ENCODE measurements at regions not wholly inside any gene's neighbourhood (a gene's known extent, or its start where the extent isn't known, plus 50 kb on each side); places are given as distances from the start of the nearest gene placed in this dataset.
"Not testable (repeated sequence)": the region's sequence is repeated elsewhere in the genome, so short reads cannot be mapped to it uniquely, and the experiment has no call there.

- Histone ChIP-seq H3K4me3 (ENCODE audit: low read depth in 1 of 2, low read length in 2 of 2) (no peak overlapping the region), H3K27ac (ENCODE audit: low read length) (no peak overlapping the region), H3K27me3 (ENCODE audit: low read depth, low read length) (no peaks in the 10 kb centered on the region), H3K9me3 (ENCODE audit: control insufficient read depth in 1 of 2, low read length in 2 of 2) (no peaks in the 10 kb centered on the region), H3K36me3 (ENCODE audit: control insufficient read depth in 1 of 2, insufficient read depth in 2 of 2, low read length in 2 of 2) (no peaks in the 10 kb centered on the region), H3K4me1 (ENCODE audit: control insufficient read depth in 1 of 2, insufficient read depth in 2 of 2, low read length in 2 of 2) (no peaks in the 10 kb centered on the region)
These were observed 112.0 kb upstream of the SLC7A14 start for GRCh38 chr3:170697908-170698307.

- Histone ChIP-seq H3K9me3 (ENCODE audit: control insufficient read depth in 1 of 2, low read length in 2 of 2) (no peaks in the 10 kb centered on the region), H3K36me3 (ENCODE audit: control insufficient read depth in 1 of 2, insufficient read depth in 2 of 2, low read length in 2 of 2) (no peaks in the 10 kb centered on the region), H3K4me3 (ENCODE audit: low read depth in 1 of 2, low read length in 2 of 2) (no peak overlapping the region), H3K27me3 (ENCODE audit: low read depth, low read length) (no peaks in the 10 kb centered on the region), H3K4me1 (ENCODE audit: control insufficient read depth in 1 of 2, insufficient read depth in 2 of 2, low read length in 2 of 2) (no peaks in the 10 kb centered on the region), H3K27ac (ENCODE audit: low read length) (no peak overlapping the region)
These were observed 111.3 kb upstream of the SLC7A14 start for GRCh38 chr3:170697131-170697530.

DNA sequence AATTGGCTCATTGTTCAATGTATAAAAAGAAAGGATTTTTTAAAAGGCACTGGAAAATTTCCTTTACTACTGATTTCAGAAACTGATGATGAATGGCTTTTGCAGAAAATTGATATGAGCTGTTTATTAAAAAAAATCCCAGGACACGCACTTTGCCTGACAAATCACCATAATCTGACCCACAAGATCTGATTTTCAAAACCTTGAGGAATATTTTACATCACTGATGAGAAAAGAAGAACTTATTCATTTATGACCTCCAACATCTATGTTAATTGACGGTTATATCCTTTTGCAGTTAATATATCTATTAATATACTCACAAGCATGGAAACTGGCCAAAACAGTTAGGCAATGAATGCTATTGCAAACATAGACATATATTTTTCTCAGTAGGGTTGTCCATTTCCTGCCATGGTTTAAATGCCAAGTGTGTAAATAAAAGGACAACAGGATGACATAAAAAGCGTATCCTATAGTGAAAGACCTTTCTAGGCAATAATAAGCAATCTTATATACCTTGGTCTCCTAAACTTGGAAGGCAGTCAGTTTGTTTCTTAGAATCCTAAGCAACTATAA is 109.7 kb upstream of the SLC7A14 start:
- no peaks in the 10 kb centered on the region for H3K36me3 ChIP-seq (ENCODE audit: control insufficient read depth in 1 of 2, insufficient read depth in 2 of 2, low read length in 2 of 2)
- no peak overlapping the region for H3K4me3 ChIP-seq (ENCODE audit: low read depth in 1 of 2, low read length in 2 of 2)
- H3K9me3 ChIP-seq (ENCODE audit: control insufficient read depth in 1 of 2, low read length in 2 of 2): no peaks in the 10 kb centered on the region
- no peaks in the 10 kb centered on the region for H3K27me3 ChIP-seq (ENCODE audit: low read depth, low read length)
- H3K4me1 ChIP-seq (ENCODE audit: control insufficient read depth in 1 of 2, insufficient read depth in 2 of 2, low read length in 2 of 2): no peaks in the 10 kb centered on the region
- no peak overlapping the region for H3K27ac ChIP-seq (ENCODE audit: low read length)

GRCh38 chr3:170692720-170693119 is 106.8 kb upstream of the SLC7A14 start:
- no peaks in the 10 kb centered on the region for H3K27me3 ChIP-seq (ENCODE audit: low read depth, low read length)
- no peak overlapping the region for H3K27ac ChIP-seq (ENCODE audit: low read length)
- H3K36me3 ChIP-seq (ENCODE audit: control insufficient read depth in 1 of 2, insufficient read depth in 2 of 2, low read length in 2 of 2): no peaks in the 10 kb centered on the region
- H3K9me3 ChIP-seq (ENCODE audit: control insufficient read depth in 1 of 2, low read length in 2 of 2): no peaks in the 10 kb centered on the region
- H3K4me1 ChIP-seq (ENCODE audit: control insufficient read depth in 1 of 2, insufficient read depth in 2 of 2, low read length in 2 of 2): no peaks in the 10 kb centered on the region
- H3K4me3 ChIP-seq (ENCODE audit: low read depth in 1 of 2, low read length in 2 of 2): no peak overlapping the region

- H3K36me3 ChIP-seq (ENCODE audit: control insufficient read depth in 1 of 2, insufficient read depth in 2 of 2, low read length in 2 of 2): no peaks in the 10 kb centered on the region
- no peaks in the 10 kb centered on the region for H3K9me3 ChIP-seq (ENCODE audit: control insufficient read depth in 1 of 2, low read length in 2 of 2)
- H3K4me3 ChIP-seq (ENCODE audit: low read depth in 1 of 2, low read length in 2 of 2): no peak overlapping the region
- no peaks in the 10 kb centered on the region for H3K4me1 ChIP-seq (ENCODE audit: control insufficient read depth in 1 of 2, insufficient read depth in 2 of 2, low read length in 2 of 2)
- H3K27me3 ChIP-seq (ENCODE audit: low read depth, low read length): no peaks in the 10 kb centered on the region
- no peak overlapping the region for H3K27ac ChIP-seq (ENCODE audit: low read length)
These were observed 104.7 kb upstream of the SLC7A14 start for GRCh38 chr3:170690661-170690981.

- no peaks in the 10 kb centered on the region for H3K36me3 ChIP-seq (ENCODE audit: control insufficient read depth in 1 of 2, insufficient read depth in 2 of 2, low read length in 2 of 2)
- no peaks in the 10 kb centered on the region for H3K9me3 ChIP-seq (ENCODE audit: control insufficient read depth in 1 of 2, low read length in 2 of 2)
- H3K27me3 ChIP-seq (ENCODE audit: low read depth, low read length): no peaks in the 10 kb centered on the region
- no peak overlapping the region for H3K27ac ChIP-seq (ENCODE audit: low read length)
- H3K4me3 ChIP-seq (ENCODE audit: low read depth in 1 of 2, low read length in 2 of 2): no peak overlapping the region
- H3K4me1 ChIP-seq (ENCODE audit: control insufficient read depth in 1 of 2, insufficient read depth in 2 of 2, low read length in 2 of 2): no peaks in the 10 kb centered on the region
These were observed 104.2 kb upstream of the SLC7A14 start for GRCh38 chr3:170689893-170690660.

- no peak overlapping the region for H3K4me3 ChIP-seq (ENCODE audit: low read depth in 1 of 2, low read length in 2 of 2)
- H3K4me1 ChIP-seq (ENCODE audit: control insufficient read depth in 1 of 2, insufficient read depth in 2 of 2, low read length in 2 of 2): no peaks in the 10 kb centered on the region
- H3K9me3 ChIP-seq (ENCODE audit: control insufficient read depth in 1 of 2, low read length in 2 of 2): no peaks in the 10 kb centered on the region
- no peak overlapping the region for H3K27ac ChIP-seq (ENCODE audit: low read length)
- H3K27me3 ChIP-seq (ENCODE audit: low read depth, low read length): no peaks in the 10 kb centered on the region
- H3K36me3 ChIP-seq (ENCODE audit: control insufficient read depth in 1 of 2, insufficient read depth in 2 of 2, low read length in 2 of 2): no peaks in the 10 kb centered on the region
These were observed 103.5 kb upstream of the SLC7A14 start for GRCh38 chr3:170689296-170689829.

DNA sequence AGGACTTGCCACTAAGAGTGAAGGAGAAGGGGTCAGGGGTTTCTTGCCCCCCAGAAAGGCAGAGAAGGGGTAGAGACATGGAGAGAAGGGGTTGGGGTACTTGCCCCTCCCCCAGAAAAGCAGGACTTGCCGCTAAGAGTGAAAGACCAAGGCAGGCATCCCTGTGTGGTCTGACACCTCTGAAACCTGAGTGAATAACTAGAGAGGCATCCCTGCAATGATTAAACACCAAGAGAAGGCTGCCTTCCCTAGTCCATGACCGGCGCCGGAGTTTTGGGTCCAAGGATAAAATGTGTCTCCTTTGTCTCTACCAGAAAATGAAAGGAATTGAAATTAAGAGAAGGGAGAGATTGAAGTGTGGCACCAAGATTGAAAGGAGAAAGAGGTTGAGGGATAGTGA is 102.3 kb upstream of the SLC7A14 start:
- not testable (repeated sequence) for H3K27ac ChIP-seq (ENCODE audit: low read length); H3K9me3 ChIP-seq (ENCODE audit: control insufficient read depth in 1 of 2, low read length in 2 of 2); H3K4me1 ChIP-seq (ENCODE audit: control insufficient read depth in 1 of 2, insufficient read depth in 2 of 2, low read length in 2 of 2); H3K4me3 ChIP-seq (ENCODE audit: low read depth in 1 of 2, low read length in 2 of 2); H3K27me3 ChIP-seq (ENCODE audit: low read depth, low read length); H3K36me3 ChIP-seq (ENCODE audit: control insufficient read depth in 1 of 2, insufficient read depth in 2 of 2, low read length in 2 of 2)

DNA sequence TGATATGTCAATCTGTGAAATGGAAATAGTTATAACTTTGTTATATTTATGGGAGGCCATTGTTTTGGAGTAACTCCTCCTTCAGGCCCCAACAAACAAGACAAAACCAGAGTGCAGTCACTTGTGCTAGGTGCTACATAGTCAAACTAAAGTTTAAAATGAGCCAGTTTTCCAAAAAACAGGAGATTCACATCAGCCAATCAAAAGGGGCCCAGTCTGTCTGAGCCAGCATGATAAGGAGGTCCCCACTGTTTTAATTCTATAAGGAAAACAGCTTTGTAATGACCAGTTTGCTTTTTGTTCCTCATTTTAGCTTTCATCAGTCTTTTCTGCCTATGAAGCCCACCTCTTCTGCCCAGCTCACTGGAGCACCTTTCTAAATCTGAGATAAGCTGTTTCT is 94.7 kb upstream of the SLC7A14 start:
- H3K4me3 ChIP-seq (ENCODE audit: low read depth in 1 of 2, low read length in 2 of 2): no peak overlapping the region
- H3K27me3 ChIP-seq (ENCODE audit: low read depth, low read length): no peaks in the 10 kb centered on the region
- H3K27ac ChIP-seq (ENCODE audit: low read length): no peak overlapping the region
- H3K4me1 ChIP-seq (ENCODE audit: control insufficient read depth in 1 of 2, insufficient read depth in 2 of 2, low read length in 2 of 2): no peaks in the 10 kb centered on the region
- no peaks in the 10 kb centered on the region for H3K9me3 ChIP-seq (ENCODE audit: control insufficient read depth in 1 of 2, low read length in 2 of 2)
- H3K36me3 ChIP-seq (ENCODE audit: control insufficient read depth in 1 of 2, insufficient read depth in 2 of 2, low read length in 2 of 2): no peaks in the 10 kb centered on the region

DNA sequence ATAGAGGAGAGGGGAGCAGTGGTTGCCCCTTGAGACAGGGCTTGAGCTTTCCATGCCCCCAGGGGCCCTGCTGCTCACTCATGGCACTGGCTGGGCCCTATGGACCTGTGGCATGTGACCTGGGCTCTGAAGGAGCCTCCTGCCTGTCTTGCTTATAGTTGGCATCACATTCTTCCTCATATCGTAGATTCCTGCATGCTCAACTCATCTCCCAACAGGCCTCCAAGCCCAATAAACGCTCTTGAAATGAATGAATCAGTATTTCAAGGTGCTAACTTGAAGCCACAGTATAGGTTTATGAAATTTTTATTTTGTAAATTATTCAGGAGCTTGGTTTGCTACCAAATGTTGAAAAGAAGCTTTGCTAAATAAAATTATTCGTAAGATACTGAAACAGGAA is 93.3 kb upstream of the SLC7A14 start:
- H3K4me3 ChIP-seq (ENCODE audit: low read depth in 1 of 2, low read length in 2 of 2): no peak overlapping the region
- no peaks in the 10 kb centered on the region for H3K27me3 ChIP-seq (ENCODE audit: low read depth, low read length)
- H3K4me1 ChIP-seq (ENCODE audit: control insufficient read depth in 1 of 2, insufficient read depth in 2 of 2, low read length in 2 of 2): no peaks in the 10 kb centered on the region

GRCh38 chr3:170670504-170670903 is 84.6 kb upstream of the SLC7A14 start:
- Histone ChIP-seq H3K4me3 (ENCODE audit: low read depth in 1 of 2, low read length in 2 of 2) (no peak overlapping the region), H3K9me3 (ENCODE audit: control insufficient read depth in 1 of 2, low read length in 2 of 2) (no peaks in the 10 kb centered on the region), H3K27me3 (ENCODE audit: low read depth, low read length) (no peaks in the 10 kb centered on the region), H3K36me3 (ENCODE audit: control insufficient read depth in 1 of 2, insufficient read depth in 2 of 2, low read length in 2 of 2) (no peaks in the 10 kb centered on the region), H3K4me1 (ENCODE audit: control insufficient read depth in 1 of 2, insufficient read depth in 2 of 2, low read length in 2 of 2) (no peaks in the 10 kb centered on the region), H3K27ac (ENCODE audit: low read length) (no peak overlapping the region)

More for the DNA sequence above, 93.3 kb upstream of the SLC7A14 start:
- Histone ChIP-seq H3K27ac (ENCODE audit: low read length) (no peak overlapping the region), H3K36me3 (ENCODE audit: control insufficient read depth in 1 of 2, insufficient read depth in 2 of 2, low read length in 2 of 2) (no peaks in the 10 kb centered on the region), H3K9me3 (ENCODE audit: control insufficient read depth in 1 of 2, low read length in 2 of 2) (no peaks in the 10 kb centered on the region)

- not testable (repeated sequence) for H3K36me3 ChIP-seq (ENCODE audit: control insufficient read depth in 1 of 2, insufficient read depth in 2 of 2, low read length in 2 of 2); H3K27ac ChIP-seq (ENCODE audit: low read length); H3K27me3 ChIP-seq (ENCODE audit: low read depth, low read length); H3K9me3 ChIP-seq (ENCODE audit: control insufficient read depth in 1 of 2, low read length in 2 of 2); H3K4me1 ChIP-seq (ENCODE audit: control insufficient read depth in 1 of 2, insufficient read depth in 2 of 2, low read length in 2 of 2); H3K4me3 ChIP-seq (ENCODE audit: low read depth in 1 of 2, low read length in 2 of 2)
These were observed 77.1 kb upstream of the SLC7A14 start for GRCh38 chr3:170662986-170663385.

All from muscle layer of duodenum (tissue), 2 donors.